Mesenchymal stem cell (in vitro differentiated cells and primary cell): ENCODE measurements at regions not wholly inside any gene's neighbourhood (a gene's known extent, or its start where the extent isn't known, plus 50 kb on each side); places are given as distances from the start of the nearest gene placed in this dataset.

Experiments used
- DNase-seq: peaks from one replicate; pipeline ENCODE4 v3.0.0-alpha.2; 2013
- H2AFZ ChIP-seq: one replicate; pipeline ENCODE4 v1.6.1; 2013; ENCODE audit warnings: low read depth, mild to moderate bottlenecking, control low read depth, inconsistent platforms, low read length, moderate library complexity
- H2AK5ac ChIP-seq: 2 replicates; pipeline ENCODE4 v1.6.1; 2013; ENCODE audit warnings: low read length, moderate library complexity, mild to moderate bottlenecking, inconsistent platforms; ENCODE audit not compliant: severe bottlenecking
- H2BK120ac ChIP-seq: one replicate; pipeline ENCODE4 v1.6.1; 2013; ENCODE audit warnings: low read depth, mild to moderate bottlenecking, inconsistent platforms, low read length, moderate library complexity
- H2BK12ac ChIP-seq, 2 experiments: one replicate each; pipeline ENCODE4 v1.6.1; 2013; ENCODE audit warnings: inconsistent platforms in 2 of 2, low read length in 2 of 2, mild to moderate bottlenecking in 2 of 2, moderate library complexity in 2 of 2, control low read depth in 1 of 2
- H2BK15ac ChIP-seq: one replicate; pipeline ENCODE4 v1.6.1; 2013; ENCODE audit warnings: mild to moderate bottlenecking, low read depth, inconsistent platforms; ENCODE audit not compliant: poor library complexity, severe bottlenecking
- H2BK5ac ChIP-seq: 2 replicates; pipeline ENCODE4 v1.6.1; 2013; ENCODE audit warnings: low read depth, mild to moderate bottlenecking, low read length, control low read depth, inconsistent platforms; ENCODE audit not compliant: poor library complexity, severe bottlenecking
- H3K14ac ChIP-seq, 2 experiments: one replicate each; pipeline ENCODE4 v1.6.1; 2013; ENCODE audit warnings: inconsistent platforms in 2 of 2, low read length in 2 of 2, control low read depth in 1 of 2, mild to moderate bottlenecking in 1 of 2, moderate library complexity in 1 of 2
- H3K18ac ChIP-seq, 2 experiments: one replicate each; pipeline ENCODE4 v1.6.1; 2013; ENCODE audit warnings: inconsistent platforms in 2 of 2, low read length in 2 of 2, control low read depth in 1 of 2, low read depth in 1 of 2, mild to moderate bottlenecking in 1 of 2
- H3K23ac ChIP-seq, 2 experiments: one replicate each; pipeline ENCODE4 v1.6.1; 2013; ENCODE audit warnings: inconsistent platforms in 2 of 2, low read length in 2 of 2, mild to moderate bottlenecking in 2 of 2, moderate library complexity in 2 of 2, control low read depth in 1 of 2
- H3K27ac ChIP-seq: 2 replicates; pipeline ENCODE4 v1.5.1; 2013; ENCODE audit warnings: mild to moderate bottlenecking, moderate library complexity, low read length, control low read depth, inconsistent platforms; ENCODE audit not compliant: poor library complexity, severe bottlenecking
- H3K27me3 ChIP-seq, 2 experiments: 2 replicates each; pipeline versions ENCODE4 v1.6.1 to v1.7.0; 2013; ENCODE audit warnings: low read length in 2 of 2, mild to moderate bottlenecking in 2 of 2, moderate library complexity in 2 of 2, control low read depth in 1 of 2, inconsistent platforms in 1 of 2; ENCODE audit not compliant: control insufficient read depth in 1 of 2, insufficient read depth in 1 of 2
- H3K36me3 ChIP-seq, 2 experiments: 2 replicates each; pipeline versions ENCODE4 v1.6.1 to v1.7.0; 2013; ENCODE audit warnings: low read length in 2 of 2, control low read depth in 1 of 2, inconsistent platforms in 1 of 2, low read depth in 1 of 2, mild to moderate bottlenecking in 1 of 2; ENCODE audit not compliant: insufficient read depth in 2 of 2, control insufficient read depth in 1 of 2
- H3K4ac ChIP-seq, 2 experiments: one replicate each; pipeline ENCODE4 v1.6.1; 2013; ENCODE audit warnings: inconsistent platforms in 2 of 2, low read length in 2 of 2, mild to moderate bottlenecking in 2 of 2, moderate library complexity in 2 of 2, control low read depth in 1 of 2, low read depth in 1 of 2
- H3K4me1 ChIP-seq: 2 replicates; pipeline ENCODE4 v1.6.1; 2013; ENCODE audit warnings: low read depth, low read length, control low read depth; ENCODE audit not compliant: control insufficient read depth, insufficient read depth
- H3K4me2 ChIP-seq: 2 replicates; pipeline ENCODE4 v1.6.1; 2013; ENCODE audit warnings: low read length, mild to moderate bottlenecking, inconsistent platforms; ENCODE audit not compliant: poor library complexity, severe bottlenecking
- H3K4me3 ChIP-seq, 2 experiments: 2 replicates each; pipeline versions ENCODE4 v1.5.1 to v1.7.0; 2013; ENCODE audit warnings: low read length in 2 of 2, mild to moderate bottlenecking in 2 of 2, control low read depth in 1 of 2, low read depth in 1 of 2; ENCODE audit not compliant: insufficient read depth in 1 of 2
- H3K79me1 ChIP-seq: replicated peaks from 2 replicates; pipeline ENCODE4 v1.6.1; 2013; ENCODE audit warnings: mild to moderate bottlenecking, control low read depth, low read length, inconsistent platforms; ENCODE audit not compliant: poor library complexity, severe bottlenecking
- H3K9ac ChIP-seq: 2 replicates; pipeline ENCODE4 v1.7.0; 2013; ENCODE audit warnings: mild to moderate bottlenecking, low read length, moderate library complexity
- H3K9me3 ChIP-seq: 2 replicates; pipeline ENCODE4 v1.7.0; 2013; ENCODE audit warnings: mild to moderate bottlenecking, low read length; ENCODE audit not compliant: control insufficient read depth
- H4K8ac ChIP-seq: one replicate; pipeline ENCODE4 v1.6.1; 2013; ENCODE audit warnings: inconsistent platforms, mild to moderate bottlenecking, low read length, moderate library complexity
- H4K91ac ChIP-seq: one replicate; pipeline ENCODE4 v1.6.1; 2013; ENCODE audit warnings: mild to moderate bottlenecking, low read length, inconsistent platforms
- WGBS: methylation state at CpG from one replicate; pipeline ENCODE4 v1.1.7; 2013; ENCODE audit warnings: mixed read lengths; 5-methylcytosine and 5-hydroxymethylcytosine counted together

DNA sequence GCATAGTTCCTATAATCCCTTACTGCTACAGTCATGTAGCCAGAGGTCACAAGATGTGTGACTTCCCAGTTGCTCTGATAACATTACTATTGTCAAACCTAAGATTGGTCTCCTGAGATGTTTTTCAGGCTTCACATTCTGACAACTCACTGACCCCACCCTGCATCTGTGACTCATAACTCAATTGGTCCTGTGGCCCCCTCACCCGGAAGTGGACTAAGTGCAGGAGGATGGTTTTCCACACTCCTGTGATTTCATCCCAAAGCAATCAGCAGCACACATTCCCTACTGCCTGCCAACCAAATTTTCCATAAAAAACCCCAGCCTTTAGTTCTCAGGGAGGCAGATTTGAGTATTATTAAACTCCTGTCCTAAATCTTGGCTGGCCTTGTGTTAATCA is 564.9 kb upstream of the ZNF385D start:
- Histone ChIP-seq H3K14ac (no peak overlapping the region), H3K9ac (no peak overlapping the region), H3K4me1 (peaks cover 1% of the 10 kb centered on the region), H2BK12ac (no peak overlapping the region), H3K9me3 (no peaks in the 10 kb centered on the region), H3K4me2 (no peak overlapping the region), H2BK120ac (no peak overlapping the region), H3K36me3 (no peaks in the 10 kb centered on the region), H3K23ac (no peak overlapping the region), H3K4ac (no peak overlapping the region), H2AFZ (no peak overlapping the region), H4K8ac (no peak overlapping the region), H3K4me3 (no peak overlapping the region), H3K27ac (no peak overlapping the region), H3K27me3 (no peaks in the 10 kb centered on the region), H4K91ac (no peak overlapping the region), H3K79me1 (no peaks in the 10 kb centered on the region), H2AK5ac (no peak overlapping the region), H2BK15ac (no peak overlapping the region), H2BK5ac (no peak overlapping the region), H3K18ac (no peak overlapping the region)
- DNase-seq: no peak
- WGBS: 50% methylated on average over 1 of the region's 1 CpG

DNA sequence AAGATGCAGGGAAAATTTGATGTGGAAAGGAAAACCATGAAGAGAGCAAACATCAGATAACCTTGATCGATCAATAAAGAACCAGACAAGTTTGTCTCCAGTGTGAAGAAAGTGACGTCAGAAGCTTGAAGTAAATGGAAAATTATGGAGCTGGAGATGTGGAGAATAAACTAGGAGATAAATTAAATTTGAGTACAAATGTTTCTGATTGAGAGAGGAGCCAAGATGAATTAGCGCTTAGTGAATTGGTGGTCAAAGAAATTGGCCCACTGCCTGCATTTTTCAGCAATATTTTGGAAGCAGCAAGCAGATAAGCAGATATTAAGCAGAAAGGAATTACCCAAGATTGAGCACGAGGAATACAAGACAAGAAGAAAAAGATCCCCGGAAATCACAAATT is 567.3 kb upstream of the ZNF385D start:
- no peak overlapping the region for H2BK120ac ChIP-seq
- H3K27me3 ChIP-seq: no peaks in the 10 kb centered on the region
- no peak overlapping the region for H4K91ac ChIP-seq
- H3K27ac ChIP-seq: no peak overlapping the region
- no peak overlapping the region for H3K23ac ChIP-seq
- DNase-seq: no peak
- H2BK12ac ChIP-seq: no peak overlapping the region
- no peak overlapping the region for H2BK5ac ChIP-seq
- H2AK5ac ChIP-seq: no peak overlapping the region
- H3K4me1 ChIP-seq: peaks cover 1% of the 10 kb centered on the region
- no peak overlapping the region for H3K18ac ChIP-seq
- 96% methylated on average over 3 of the region's 5 CpGs for WGBS
- H3K79me1 ChIP-seq: no peaks in the 10 kb centered on the region
- H3K14ac ChIP-seq: no peak overlapping the region
- no peak overlapping the region for H2BK15ac ChIP-seq
- no peak overlapping the region for H3K4ac ChIP-seq
- H2AFZ ChIP-seq: no peak overlapping the region
- no peak overlapping the region for H3K9ac ChIP-seq
- H4K8ac ChIP-seq: no peak overlapping the region
- H3K4me3 ChIP-seq: no peak overlapping the region
- H3K9me3 ChIP-seq: no peaks in the 10 kb centered on the region
- H3K36me3 ChIP-seq: no peaks in the 10 kb centered on the region
- H3K4me2 ChIP-seq: no peak overlapping the region

DNA sequence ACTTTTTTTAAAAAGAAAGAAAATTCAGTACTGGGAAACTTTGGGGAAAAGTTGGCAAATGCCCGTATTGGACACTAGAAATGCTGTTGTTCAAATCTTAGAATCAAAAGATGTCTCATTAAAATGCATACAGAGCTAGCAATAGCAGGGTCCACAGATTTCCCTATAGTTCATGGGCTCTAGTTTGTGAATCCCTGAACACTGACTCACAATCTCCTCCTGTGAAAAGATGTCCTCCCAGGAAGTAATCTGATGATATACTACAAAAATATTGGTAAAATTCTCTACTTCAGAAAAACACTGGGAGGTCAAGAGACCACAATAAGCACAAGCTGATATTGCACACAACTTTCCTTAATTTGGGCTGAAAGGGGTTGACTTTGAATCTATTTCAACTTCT is 568.4 kb upstream of the ZNF385D start:
- WGBS: 100% methylated on average over 1 of the region's 1 CpG
- Histone ChIP-seq H2BK12ac (no peak overlapping the region), H3K4me1 (peaks cover 1% of the 10 kb centered on the region), H3K9me3 (no peaks in the 10 kb centered on the region), H2AK5ac (no peak overlapping the region), H3K4ac (no peak overlapping the region), H2BK120ac (no peak overlapping the region), H3K4me2 (no peak overlapping the region), H4K91ac (no peak overlapping the region), H3K23ac (no peak overlapping the region), H3K79me1 (no peaks in the 10 kb centered on the region), H2BK15ac (no peak overlapping the region), H3K27me3 (no peaks in the 10 kb centered on the region), H3K36me3 (no peaks in the 10 kb centered on the region), H3K18ac (no peak overlapping the region), H2AFZ (no peak overlapping the region), H3K14ac (no peak overlapping the region), H3K4me3 (no peak overlapping the region), H3K27ac (no peak overlapping the region), H4K8ac (no peak overlapping the region), H3K9ac (no peak overlapping the region), H2BK5ac (no peak overlapping the region)
- no peak for DNase-seq

DNA sequence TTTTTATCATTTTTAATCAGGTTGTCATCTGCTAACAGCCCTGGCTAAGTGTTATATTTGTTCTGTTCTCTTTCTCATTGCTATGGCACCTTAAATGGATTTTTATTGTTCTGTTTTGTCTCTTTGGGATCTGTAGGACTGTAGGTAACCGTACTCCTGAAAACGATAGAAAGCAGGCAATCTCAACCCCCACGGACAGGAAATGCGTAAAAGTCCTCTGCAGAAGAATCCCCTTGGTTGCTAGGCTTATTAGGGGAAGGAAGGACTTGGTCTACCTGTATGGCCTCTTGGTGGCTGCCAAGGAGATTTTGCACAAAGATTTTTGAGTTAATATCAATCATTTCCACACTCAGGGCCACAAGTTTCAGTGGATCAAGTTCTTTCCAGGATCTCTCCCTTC is 571.9 kb upstream of the ZNF385D start:
- no peak overlapping the region for H3K9ac ChIP-seq
- no peak for DNase-seq
- H3K27ac ChIP-seq: no peak overlapping the region
- H3K36me3 ChIP-seq: no peaks in the 10 kb centered on the region
- no peak overlapping the region for H2BK12ac ChIP-seq
- no peaks in the 10 kb centered on the region for H3K4me1 ChIP-seq
- no peak overlapping the region for H2BK15ac ChIP-seq
- no peaks in the 10 kb centered on the region for H3K79me1 ChIP-seq
- H3K18ac ChIP-seq: no peak overlapping the region
- no peak overlapping the region for H2AFZ ChIP-seq
- WGBS: 45% methylated on average over 4 of the region's 4 CpGs
- no peak overlapping the region for H3K4me2 ChIP-seq
- no peak overlapping the region for H2BK120ac ChIP-seq
- no peak overlapping the region for H4K91ac ChIP-seq
- no peak overlapping the region for H4K8ac ChIP-seq
- H3K9me3 ChIP-seq: no peaks in the 10 kb centered on the region
- H3K27me3 ChIP-seq: no peaks in the 10 kb centered on the region
- no peak overlapping the region for H3K4me3 ChIP-seq
- no peak overlapping the region for H2AK5ac ChIP-seq
- no peak overlapping the region for H3K23ac ChIP-seq
- no peak overlapping the region for H3K14ac ChIP-seq
- H3K4ac ChIP-seq: no peak overlapping the region
- H2BK5ac ChIP-seq: no peak overlapping the region
